ENCODE measurements at regions not wholly inside any gene's neighbourhood (a gene's known extent, or its start where the extent isn't known, plus 50 kb on each side); places are given as distances from the start of the nearest gene placed in this dataset.

DNA sequence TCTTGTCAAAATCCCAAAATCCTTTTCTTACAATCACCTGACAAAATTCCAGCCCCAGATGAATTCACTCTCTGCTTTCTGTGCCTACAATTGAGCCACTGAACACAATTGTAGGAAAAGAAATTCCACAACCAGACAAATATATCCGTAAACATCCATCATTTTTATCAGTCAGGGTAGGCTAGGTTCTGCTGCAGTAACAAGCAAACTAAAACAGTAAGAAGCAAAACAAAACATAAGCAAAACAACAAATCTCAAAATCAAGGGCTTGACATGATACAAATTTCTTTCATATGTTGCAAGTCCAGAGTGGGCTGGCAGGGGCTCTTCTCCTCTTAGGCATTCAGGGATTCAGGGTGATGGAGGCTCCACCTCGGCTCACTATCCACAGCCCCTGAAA lies 114.2 kb upstream of the MAN2A1 start:
- no peak overlapping the region for H3K4me3 ChIP-seq (ENCODE audit: low read depth in 1 of 3, low read length in 3 of 3)
- no peaks in the 10 kb centered on the region for H3K4me1 ChIP-seq (ENCODE audit: control insufficient read depth in 4 of 4, insufficient read depth in 4 of 4, low read length in 3 of 4)
- no peak for DNase-seq (ENCODE audit: low spot score)
- 93% methylated on average over 2 of the region's 2 CpGs for WGBS
- H3K36me3 ChIP-seq (ENCODE audit: control insufficient read depth in 4 of 4, insufficient read depth in 3 of 4, low read depth in 1 of 4, low read length in 3 of 4), result no peaks in the 10 kb centered on the region
- no peaks in the 10 kb centered on the region for H3K27me3 ChIP-seq (ENCODE audit: control insufficient read depth in 4 of 4, insufficient read depth in 4 of 4, low read length in 3 of 4)
- no peak overlapping the region for H3K9ac ChIP-seq (ENCODE audit: low read depth in 1 of 2, low read length in 2 of 2)
- no peak for TF ChIP-seq CTCF (IDR thresholded peaks at IDR 0.05; ENCODE audit: low read depth, low read length, missing input control)
- no peak for TF ChIP-seq EGR1 (IDR thresholded peaks at IDR 0.05; ENCODE audit: low read depth in 2 of 2)
- no peak for TF ChIP-seq FOXA1 (IDR thresholded peaks at IDR 0.05)
- no peak for TF ChIP-seq GABPA (IDR thresholded peaks at IDR 0.05 in 1 of 2, conservative IDR thresholded peaks at IDR 0.05 in 1 of 2)
- no peak for TF ChIP-seq RXRA (IDR thresholded peaks at IDR 0.05)
- TF ChIP-seq TAF1 (conservative IDR thresholded peaks at IDR 0.05), result no peak
- no peak for TF ChIP-seq NR2F2 (IDR thresholded peaks at IDR 0.05)
- TF ChIP-seq HNF4G (IDR thresholded peaks at IDR 0.05), result no peak
- TF ChIP-seq, protein P1, sequence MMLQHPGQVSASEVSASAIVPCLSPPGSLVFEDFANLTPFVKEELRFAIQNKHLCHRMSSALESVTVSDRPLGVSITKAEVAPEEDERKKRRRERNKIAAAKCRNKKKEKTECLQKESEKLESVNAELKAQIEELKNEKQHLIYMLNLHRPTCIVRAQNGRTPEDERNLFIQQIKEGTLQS (IDR thresholded peaks at IDR 0.05), result no peak
- TF ChIP-seq YY1 (IDR thresholded peaks at IDR 0.05), result no peak
- no peak overlapping the region for H3K27ac ChIP-seq (ENCODE audit: low read depth in 1 of 2, low read length in 2 of 2)
- H3K9me3 ChIP-seq (ENCODE audit: control insufficient read depth in 4 of 4, low read length in 3 of 4), result peaks cover 0 to 3% (median under 1%) of the 10 kb centered on the region in 4 donors

- no peak overlapping the region for H3K9ac ChIP-seq (ENCODE audit: low read depth in 1 of 2, low read length in 2 of 2)
- no peak for DNase-seq (ENCODE audit: low spot score)
- H3K36me3 ChIP-seq (ENCODE audit: control insufficient read depth in 4 of 4, insufficient read depth in 3 of 4, low read depth in 1 of 4, low read length in 3 of 4), result no peaks in the 10 kb centered on the region
- H3K4me3 ChIP-seq (ENCODE audit: low read depth in 1 of 3, low read length in 3 of 3), result no peak overlapping the region
- H3K9me3 ChIP-seq (ENCODE audit: control insufficient read depth in 4 of 4, low read length in 3 of 4), result peaks cover 0 to 3% (median under 1%) of the 10 kb centered on the region in 4 donors
- no peak overlapping the region for H3K27ac ChIP-seq (ENCODE audit: low read depth in 1 of 2, low read length in 2 of 2)
- no peaks in the 10 kb centered on the region for H3K27me3 ChIP-seq (ENCODE audit: control insufficient read depth in 4 of 4, insufficient read depth in 4 of 4, low read length in 3 of 4)
- H3K4me1 ChIP-seq (ENCODE audit: control insufficient read depth in 4 of 4, insufficient read depth in 4 of 4, low read length in 3 of 4), result no peaks in the 10 kb centered on the region
- TF ChIP-seq HNF4G (IDR thresholded peaks at IDR 0.05), result no peak
- TF ChIP-seq HNF4A (conservative IDR thresholded peaks at IDR 0.05), result no peak
- TF ChIP-seq CTCF (IDR thresholded peaks at IDR 0.05; ENCODE audit: low read depth, low read length, missing input control), result no peak
- no peak for TF ChIP-seq RAD21 (IDR thresholded peaks at IDR 0.05)
- no peak for TF ChIP-seq GABPA (IDR thresholded peaks at IDR 0.05 in 1 of 2, conservative IDR thresholded peaks at IDR 0.05 in 1 of 2)
- no peak for TF ChIP-seq FOXA1 (IDR thresholded peaks at IDR 0.05)
- TF ChIP-seq JUND (IDR thresholded peaks at IDR 0.05), result no peak
- no peak for TF ChIP-seq FOXA2 (IDR thresholded peaks at IDR 0.05)
- TF ChIP-seq SP1 (IDR thresholded peaks at IDR 0.05), result no peak
- TF ChIP-seq YY1 (IDR thresholded peaks at IDR 0.05), result no peak
- TF ChIP-seq MAX (IDR thresholded peaks at IDR 0.05), result no peak
- TF ChIP-seq NR2F2 (IDR thresholded peaks at IDR 0.05), result no peak
- no peak for TF ChIP-seq EGR1 (IDR thresholded peaks at IDR 0.05; ENCODE audit: low read depth in 2 of 2)
These were observed 114.7 kb upstream of the MAN2A1 start for GRCh38 chr5:109574985-109575384.
